IMR-90 (cell line): ENCODE measurements at regions not wholly inside any gene's neighbourhood (a gene's known extent, or its start where the extent isn't known, plus 50 kb on each side); places are given as distances from the start of the nearest gene placed in this dataset.

ENCODE experiments used
- BHLHE40 ChIP-seq: fragments of 150-350 bp; IDR thresholded peaks from 2 replicates; pipeline ENCODE4 v1.6.1; 2016; ENCODE audit warnings: mild to moderate bottlenecking, low read depth, low read length
- TF ChIP-seq, protein P1 (sequence below): conservative IDR thresholded peaks from 2 replicates; pipeline ENCODE4 v1.5.1; 2012; ENCODE audit warnings: mild to moderate bottlenecking, low read depth, low read length, improper control_type of control experiment

DNA sequence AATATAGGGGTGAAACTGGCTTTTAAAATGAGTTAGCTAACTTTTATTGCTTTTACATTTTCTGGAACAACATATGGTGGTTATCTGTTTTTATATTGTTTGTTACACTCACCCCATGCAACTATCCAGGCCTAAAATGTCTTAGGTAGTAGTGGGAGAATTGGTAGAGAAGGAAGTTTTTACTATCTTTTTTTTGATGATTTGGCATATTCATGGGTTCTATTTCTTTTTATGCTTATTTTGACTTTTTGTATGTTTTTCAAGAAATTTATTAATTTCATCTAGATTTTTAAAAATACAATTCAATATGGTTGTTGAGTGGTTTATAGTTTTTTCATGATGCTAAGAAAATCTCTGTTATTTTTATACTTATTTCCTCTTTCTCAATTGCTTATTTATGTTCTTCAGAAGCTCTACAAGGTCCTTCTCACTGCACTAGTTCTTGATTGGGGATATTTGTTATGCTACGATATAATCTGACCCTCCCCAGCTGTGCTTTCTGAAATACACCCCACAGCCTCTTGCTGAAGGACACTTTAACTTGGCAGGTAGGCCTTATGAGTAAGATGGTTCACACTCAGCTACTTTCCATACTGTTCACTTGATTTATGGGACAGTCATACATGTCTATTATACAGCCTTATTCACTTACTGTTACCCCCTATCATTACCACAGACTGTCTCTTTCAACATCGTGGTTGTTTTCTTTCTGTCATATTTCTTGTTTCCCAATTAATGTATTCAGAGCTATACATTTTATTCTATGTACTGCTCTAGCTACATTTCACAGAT, 431.2 kb downstream of the METTL15 start:
- TF ChIP-seq, protein P1, sequence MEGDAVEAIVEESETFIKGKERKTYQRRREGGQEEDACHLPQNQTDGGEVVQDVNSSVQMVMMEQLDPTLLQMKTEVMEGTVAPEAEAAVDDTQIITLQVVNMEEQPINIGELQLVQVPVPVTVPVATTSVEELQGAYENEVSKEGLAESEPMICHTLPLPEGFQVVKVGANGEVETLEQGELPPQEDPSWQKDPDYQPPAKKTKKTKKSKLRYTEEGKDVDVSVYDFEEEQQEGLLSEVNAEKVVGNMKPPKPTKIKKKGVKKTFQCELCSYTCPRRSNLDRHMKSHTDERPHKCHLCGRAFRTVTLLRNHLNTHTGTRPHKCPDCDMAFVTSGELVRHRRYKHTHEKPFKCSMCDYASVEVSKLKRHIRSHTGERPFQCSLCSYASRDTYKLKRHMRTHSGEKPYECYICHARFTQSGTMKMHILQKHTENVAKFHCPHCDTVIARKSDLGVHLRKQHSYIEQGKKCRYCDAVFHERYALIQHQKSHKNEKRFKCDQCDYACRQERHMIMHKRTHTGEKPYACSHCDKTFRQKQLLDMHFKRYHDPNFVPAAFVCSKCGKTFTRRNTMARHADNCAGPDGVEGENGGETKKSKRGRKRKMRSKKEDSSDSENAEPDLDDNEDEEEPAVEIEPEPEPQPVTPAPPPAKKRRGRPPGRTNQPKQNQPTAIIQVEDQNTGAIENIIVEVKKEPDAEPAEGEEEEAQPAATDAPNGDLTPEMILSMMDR = no peak
- no peak for TF ChIP-seq BHLHE40
